NCI-H2227 (cell line): ENCODE measurements at regions not wholly inside any gene's neighbourhood (a gene's known extent, or its start where the extent isn't known, plus 50 kb on each side); places are given as distances from the start of the nearest gene placed in this dataset.

ENCODE experiments used
- DNase-seq: peaks from one replicate; lab custom pipeline; 2025; ENCODE audit not compliant: unreplicated experiment; lab: John Stamatoyannopoulos, UW

GRCh38 chr11:123304828-123305466 is 109.9 kb upstream of the CLMP start:
- DNase-seq, result peak; percentile 9

- no peak for DNase-seq
Observed at GRCh38 chr11:123303924-123304323, 108.9 kb upstream of the CLMP start.

- DNase-seq, result no peak
Observed at GRCh38 chr11:123302751-123303195, 107.7 kb upstream of the CLMP start.

- DNase-seq, result peak; percentile 81
Observed at GRCh38 chr11:123301696-123302400, 106.8 kb upstream of the CLMP start.

- no peak for DNase-seq
Observed at GRCh38 chr11:123301013-123301591, 106.1 kb upstream of the CLMP start.

- DNase-seq, result no peak
Observed at GRCh38 chr11:123299721-123300120, 104.7 kb upstream of the CLMP start.

- DNase-seq, result no peak
Observed at GRCh38 chr11:123298488-123299447, 103.7 kb upstream of the CLMP start.

GRCh38 chr11:123292647-123293046 is 97.6 kb upstream of the CLMP start:
- DNase-seq, result no peak

- no peak for DNase-seq
Observed at GRCh38 chr11:123291201-123291869, 96.3 kb upstream of the CLMP start.

- DNase-seq, result no peak
Observed at GRCh38 chr11:123286761-123287160, 91.7 kb upstream of the CLMP start.

GRCh38 chr11:123286255-123286654 is 91.2 kb upstream of the CLMP start:
- no peak for DNase-seq

- DNase-seq, result no peak
Observed at GRCh38 chr11:123284454-123284853, 89.4 kb upstream of the CLMP start.

GRCh38 chr11:123282597-123282996 is 87.5 kb upstream of the CLMP start:
- DNase-seq, result no peak

- DNase-seq, result no peak
Observed at GRCh38 chr11:123273616-123274015, 78.6 kb upstream of the CLMP start.

GRCh38 chr11:123272565-123272964 is 77.5 kb upstream of the CLMP start:
- no peak for DNase-seq

GRCh38 chr11:123268156-123268555 is 73.1 kb upstream of the CLMP start:
- peak; percentile 40 for DNase-seq

- DNase-seq, result no peak
Observed at GRCh38 chr11:123265951-123266350, 70.9 kb upstream of the CLMP start.

GRCh38 chr11:123264431-123264780 is 69.4 kb upstream of the CLMP start:
- no peak for DNase-seq

- DNase-seq, result peak; percentile 92
Observed at GRCh38 chr11:123261345-123262106, 66.5 kb upstream of the CLMP start.
